AG04450 (cell line): ENCODE measurements at regions not wholly inside any gene's neighbourhood (a gene's known extent, or its start where the extent isn't known, plus 50 kb on each side); places are given as distances from the start of the nearest gene placed in this dataset.

Experiments
- CTCF ChIA-PET: fragments of 300-600, 350-600 bp; formaldehyde crosslinking; extraction: SDS; loops from one replicate; lab custom pipeline; 2022; ENCODE audit warnings: antibody characterized with exemption, inconsistent platforms; lab: Charles Lee
- POLR2A ChIA-PET: fragments of 350-600 bp; formaldehyde crosslinking; extraction: SDS; loops from one replicate; lab custom pipeline; 2021; ENCODE audit warnings: antibody characterized with exemption, inconsistent platforms; lab: Yijun Ruan, JAX
- DNase-seq: peaks from one replicate; pipeline ENCODE4 v3.0.0-alpha.2; 2011; ENCODE audit warnings: low read depth, low spot score
- H3K27ac ChIP-seq: one replicate; pipeline ENCODE4 v1.5.1; 2012; ENCODE audit warnings: low read depth, low read length, control low read depth
- H3K27me3 ChIP-seq: one replicate; pipeline ENCODE4 v1.6.0; 2012; ENCODE audit warnings: low read length; ENCODE audit not compliant: control insufficient read depth, insufficient read depth
- H3K4me3 ChIP-seq: 2 replicates; pipeline ENCODE4 v1.5.1; 2011; ENCODE audit warnings: mild to moderate bottlenecking, low read depth, low read length, control low read depth
- H3K9me3 ChIP-seq: 2 replicates; pipeline ENCODE4 v1.5.1; 2012; ENCODE audit warnings: low read length; ENCODE audit not compliant: control insufficient read depth, insufficient read depth
- TF ChIP-seq, protein P1 (sequence below): IDR thresholded peaks from 2 replicates; pipeline ENCODE4 v1.5.1; 2011; ENCODE audit warnings: low read depth, low read length, control low read depth, inconsistent platforms

DNA sequence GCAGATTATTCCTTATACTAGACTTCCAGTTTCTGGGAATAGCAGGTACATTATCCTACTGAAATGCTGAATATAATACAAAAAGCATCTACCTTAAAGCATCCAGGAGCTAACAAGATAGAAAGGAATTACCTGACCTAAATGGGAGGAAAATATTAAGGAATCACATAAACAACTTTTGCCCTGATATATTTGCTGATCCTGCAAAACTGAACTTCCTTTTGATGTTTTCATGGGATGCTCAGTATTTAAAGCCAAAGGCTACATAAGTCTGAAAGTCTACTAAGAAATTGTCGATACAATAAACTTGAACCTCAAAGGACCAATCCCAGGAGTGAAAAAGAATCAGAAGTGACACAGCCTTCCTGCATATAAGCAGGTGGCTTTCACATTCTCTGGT is 85.6 kb upstream of the C1orf21 start:
- CTCF ChIA-PET, result no interaction called here
- H3K27ac ChIP-seq, result no peak overlapping the region
- DNase-seq, result no peak
- H3K4me3 ChIP-seq, result no peak overlapping the region
- TF ChIP-seq, protein P1, sequence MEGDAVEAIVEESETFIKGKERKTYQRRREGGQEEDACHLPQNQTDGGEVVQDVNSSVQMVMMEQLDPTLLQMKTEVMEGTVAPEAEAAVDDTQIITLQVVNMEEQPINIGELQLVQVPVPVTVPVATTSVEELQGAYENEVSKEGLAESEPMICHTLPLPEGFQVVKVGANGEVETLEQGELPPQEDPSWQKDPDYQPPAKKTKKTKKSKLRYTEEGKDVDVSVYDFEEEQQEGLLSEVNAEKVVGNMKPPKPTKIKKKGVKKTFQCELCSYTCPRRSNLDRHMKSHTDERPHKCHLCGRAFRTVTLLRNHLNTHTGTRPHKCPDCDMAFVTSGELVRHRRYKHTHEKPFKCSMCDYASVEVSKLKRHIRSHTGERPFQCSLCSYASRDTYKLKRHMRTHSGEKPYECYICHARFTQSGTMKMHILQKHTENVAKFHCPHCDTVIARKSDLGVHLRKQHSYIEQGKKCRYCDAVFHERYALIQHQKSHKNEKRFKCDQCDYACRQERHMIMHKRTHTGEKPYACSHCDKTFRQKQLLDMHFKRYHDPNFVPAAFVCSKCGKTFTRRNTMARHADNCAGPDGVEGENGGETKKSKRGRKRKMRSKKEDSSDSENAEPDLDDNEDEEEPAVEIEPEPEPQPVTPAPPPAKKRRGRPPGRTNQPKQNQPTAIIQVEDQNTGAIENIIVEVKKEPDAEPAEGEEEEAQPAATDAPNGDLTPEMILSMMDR, result no peak
- no peaks in the 10 kb centered on the region for H3K9me3 ChIP-seq
- H3K27me3 ChIP-seq, result no peaks in the 10 kb centered on the region
- POLR2A ChIA-PET, result no interaction called here

DNA sequence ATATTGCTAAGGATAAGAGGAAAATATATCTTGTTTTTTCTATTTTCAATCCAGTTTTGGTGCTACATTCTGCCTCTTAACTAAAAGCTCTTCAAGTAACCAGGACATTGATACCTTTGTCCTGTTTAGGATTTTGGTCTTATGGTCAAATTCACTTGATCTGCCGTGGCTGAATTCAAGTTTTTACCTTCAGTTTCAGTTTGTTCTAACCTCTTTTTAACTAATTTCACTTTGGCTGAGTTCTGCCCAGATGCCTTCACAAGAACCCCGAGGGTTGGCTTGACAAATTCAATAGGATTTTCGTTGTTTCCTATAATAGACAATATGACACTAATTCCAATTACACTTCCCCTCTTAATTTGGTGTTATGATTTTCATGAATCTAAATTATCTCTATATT is 84.5 kb upstream of the C1orf21 start:
- Histone ChIP-seq H3K27me3 (no peaks in the 10 kb centered on the region), H3K9me3 (no peaks in the 10 kb centered on the region), H3K4me3 (no peak overlapping the region), H3K27ac (no peak overlapping the region)
- ChIA-PET POLR2A (no interaction called here), CTCF (interaction anchor here (1.0 kb wide), 1 partner anchor 362 kb away, joined by 3 read pairs; no protein-coding TSS in a partner anchor)
- TF ChIP-seq, protein P1, result no peak
- DNase-seq, result no peak

DNA sequence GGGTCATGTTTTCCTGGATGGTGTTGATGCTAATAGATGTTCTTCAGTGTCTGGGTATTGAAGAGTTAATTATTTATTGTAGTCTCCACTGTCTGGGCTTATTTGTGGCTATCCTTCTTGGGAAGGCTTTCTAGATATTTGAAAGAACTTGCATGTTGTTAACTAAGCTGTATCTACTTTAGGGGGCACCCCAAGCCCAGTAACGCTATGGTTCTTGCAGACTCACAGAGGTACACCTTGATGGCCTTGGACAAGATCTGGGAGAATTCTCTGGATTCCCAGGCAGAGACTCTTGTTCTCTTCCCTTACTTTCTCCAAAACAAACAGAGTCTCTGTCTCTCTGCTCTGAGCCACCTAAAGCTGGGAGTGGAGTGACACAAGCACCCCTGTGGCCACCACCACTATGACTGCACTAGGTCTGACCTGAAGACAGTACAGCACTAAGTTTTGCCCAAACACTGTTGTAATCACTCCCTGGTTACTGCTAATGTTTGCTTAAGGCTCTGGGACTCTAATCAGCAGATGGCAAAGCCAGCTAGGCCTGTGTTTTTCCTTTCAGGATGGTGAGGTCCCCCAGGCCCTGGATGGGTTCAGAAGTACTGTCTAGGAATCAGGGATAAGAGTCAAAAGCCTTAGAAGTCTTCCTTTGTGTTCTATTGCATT is 76.5 kb upstream of the C1orf21 start:
- Histone ChIP-seq H3K27ac (no peak overlapping the region), H3K9me3 (no peaks in the 10 kb centered on the region), H3K4me3 (no peak overlapping the region), H3K27me3 (no peaks in the 10 kb centered on the region)
- TF ChIP-seq, protein P1, result no peak
- no peak for DNase-seq
- POLR2A ChIA-PET, result no interaction called here
- CTCF ChIA-PET, result no interaction called here

DNA sequence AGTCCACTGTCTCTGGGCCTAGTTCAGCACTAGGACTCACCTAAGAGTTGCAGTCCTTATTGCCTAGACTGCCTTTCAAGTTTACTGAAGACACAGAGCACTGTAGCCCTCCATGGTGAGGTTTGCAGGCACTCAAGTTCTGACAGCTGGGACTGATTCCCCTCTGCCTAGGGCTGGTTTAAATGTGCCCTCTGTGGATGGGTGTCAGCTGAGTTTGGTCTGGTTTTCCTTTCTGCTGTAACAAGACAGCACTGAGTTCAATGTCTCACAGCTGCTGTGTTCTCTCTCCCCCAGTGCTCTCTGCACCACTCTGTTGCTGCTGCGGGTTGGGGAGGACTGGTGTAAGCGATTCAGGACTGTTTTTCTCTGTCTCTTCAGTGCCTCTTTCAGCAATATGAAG is 75.2 kb upstream of the C1orf21 start:
- TF ChIP-seq, protein P1, result no peak
- ChIA-PET POLR2A (no interaction called here), CTCF (no interaction called here)
- Histone ChIP-seq H3K4me3 (no peak overlapping the region), H3K27me3 (no peaks in the 10 kb centered on the region), H3K27ac (no peak overlapping the region), H3K9me3 (no peaks in the 10 kb centered on the region)
- DNase-seq, result no peak

DNA sequence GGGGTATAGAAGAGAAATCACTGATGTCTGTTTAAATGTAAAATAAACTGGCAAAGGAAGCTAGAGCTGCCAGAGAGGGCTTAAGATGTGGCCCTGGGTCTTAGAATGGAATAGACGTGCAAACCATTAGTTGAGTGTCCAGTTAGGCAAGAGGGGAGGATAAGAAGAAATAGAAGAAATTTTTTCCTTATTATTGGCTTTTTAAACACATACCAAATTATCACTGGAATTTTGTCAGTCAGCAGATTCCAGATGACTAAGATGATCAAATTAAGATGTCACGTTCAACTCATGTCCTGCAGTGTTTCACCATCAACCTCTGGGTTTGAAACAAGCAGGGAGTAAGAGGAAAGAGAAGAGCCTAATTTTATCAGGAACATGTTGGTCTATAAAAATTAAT is 71.6 kb upstream of the C1orf21 start:
- no peak overlapping the region for H3K27ac ChIP-seq
- TF ChIP-seq, protein P1, result no peak
- DNase-seq, result no peak
- H3K4me3 ChIP-seq, result no peak overlapping the region
- POLR2A ChIA-PET, result no interaction called here
- no peaks in the 10 kb centered on the region for H3K9me3 ChIP-seq
- H3K27me3 ChIP-seq, result no peaks in the 10 kb centered on the region
- CTCF ChIA-PET, result interaction anchor here (0.6 kb wide), 1 partner anchor 378 kb away, joined by 3 read pairs; no protein-coding TSS in a partner anchor
